ENCODE measurements at regions not wholly inside any gene's neighbourhood (a gene's known extent, or its start where the extent isn't known, plus 50 kb on each side); places are given as distances from the start of the nearest gene placed in this dataset.

GRCh38 chr4:152083338-152083737 is 322.5 kb upstream of the GATB start:
- TF ChIP-seq EP300 (IDR thresholded peaks at IDR 0.05; ENCODE audit: borderline replicate concordance): no peak

GRCh38 chr4:152081024-152081423 is 320.2 kb upstream of the GATB start:
- TF ChIP-seq USF1 (IDR thresholded peaks at IDR 0.05): no peak

- TF ChIP-seq ZBTB7A (IDR thresholded peaks at IDR 0.05; ENCODE audit: low read depth) (no peak), TCF12 (IDR thresholded peaks at IDR 0.05; ENCODE audit: low read depth) (no peak), CEBPB (IDR thresholded peaks at IDR 0.05) (no peak), EGR1 (IDR thresholded peaks at IDR 0.05) (no peak), TAF1 (IDR thresholded peaks at IDR 0.05; ENCODE audit: low read depth) (no peak), RAD21 (IDR thresholded peaks at IDR 0.05; ENCODE audit: low read depth) (no peak), NFIC (IDR thresholded peaks at IDR 0.05) (no peak), CREB1 (IDR thresholded peaks at IDR 0.05; ENCODE audit: low read depth) (no peak), YY1 (IDR thresholded peaks at IDR 0.05; ENCODE audit: low read depth) (no peak), FOXM1 (IDR thresholded peaks at IDR 0.05; ENCODE audit: borderline replicate concordance, low read depth) (no peak), EP300 (IDR thresholded peaks at IDR 0.05; ENCODE audit: borderline replicate concordance) (no peak), TEAD4 (IDR thresholded peaks at IDR 0.05) (no peak), MAX (IDR thresholded peaks at IDR 0.05) (no peak), REST (IDR thresholded peaks at IDR 0.05; ENCODE audit: low read depth) (no peak), USF1 (IDR thresholded peaks at IDR 0.05) (no peak)
Observed at GRCh38 chr4:152079543-152080293, 318.9 kb upstream of the GATB start.

GRCh38 chr4:152079079-152079478 is 318.3 kb upstream of the GATB start:
- TF ChIP-seq REST (IDR thresholded peaks at IDR 0.05; ENCODE audit: low read depth) (no peak), TEAD4 (IDR thresholded peaks at IDR 0.05) (no peak), TCF12 (IDR thresholded peaks at IDR 0.05; ENCODE audit: low read depth) (no peak), EP300 (IDR thresholded peaks at IDR 0.05; ENCODE audit: borderline replicate concordance) (no peak), ZBTB7A (IDR thresholded peaks at IDR 0.05; ENCODE audit: low read depth) (no peak), CEBPB (IDR thresholded peaks at IDR 0.05) (no peak), TAF1 (IDR thresholded peaks at IDR 0.05; ENCODE audit: low read depth) (no peak), NFIC (IDR thresholded peaks at IDR 0.05) (no peak), MAX (IDR thresholded peaks at IDR 0.05) (no peak), RAD21 (IDR thresholded peaks at IDR 0.05; ENCODE audit: low read depth) (no peak), USF1 (IDR thresholded peaks at IDR 0.05) (no peak), CREB1 (IDR thresholded peaks at IDR 0.05; ENCODE audit: low read depth) (no peak), FOXM1 (IDR thresholded peaks at IDR 0.05; ENCODE audit: borderline replicate concordance, low read depth) (no peak), EGR1 (IDR thresholded peaks at IDR 0.05) (no peak), YY1 (IDR thresholded peaks at IDR 0.05; ENCODE audit: low read depth) (no peak)

GRCh38 chr4:152077582-152077981 is 316.8 kb upstream of the GATB start:
- TF ChIP-seq TAF1 (IDR thresholded peaks at IDR 0.05; ENCODE audit: low read depth) (no peak), CEBPB (IDR thresholded peaks at IDR 0.05) (no peak), EP300 (IDR thresholded peaks at IDR 0.05; ENCODE audit: borderline replicate concordance) (no peak), REST (IDR thresholded peaks at IDR 0.05; ENCODE audit: low read depth) (no peak), RAD21 (IDR thresholded peaks at IDR 0.05; ENCODE audit: low read depth) (no peak), CREB1 (IDR thresholded peaks at IDR 0.05; ENCODE audit: low read depth) (no peak), MAX (IDR thresholded peaks at IDR 0.05) (no peak), FOXM1 (IDR thresholded peaks at IDR 0.05; ENCODE audit: borderline replicate concordance, low read depth) (no peak), USF1 (IDR thresholded peaks at IDR 0.05) (no peak), EGR1 (IDR thresholded peaks at IDR 0.05) (no peak), YY1 (IDR thresholded peaks at IDR 0.05; ENCODE audit: low read depth) (no peak), ZBTB7A (IDR thresholded peaks at IDR 0.05; ENCODE audit: low read depth) (no peak), NFIC (IDR thresholded peaks at IDR 0.05) (no peak)
